ENCODE measurements at regions not wholly inside any gene's neighbourhood (a gene's known extent, or its start where the extent isn't known, plus 50 kb on each side); places are given as distances from the start of the nearest gene placed in this dataset.

DNA sequence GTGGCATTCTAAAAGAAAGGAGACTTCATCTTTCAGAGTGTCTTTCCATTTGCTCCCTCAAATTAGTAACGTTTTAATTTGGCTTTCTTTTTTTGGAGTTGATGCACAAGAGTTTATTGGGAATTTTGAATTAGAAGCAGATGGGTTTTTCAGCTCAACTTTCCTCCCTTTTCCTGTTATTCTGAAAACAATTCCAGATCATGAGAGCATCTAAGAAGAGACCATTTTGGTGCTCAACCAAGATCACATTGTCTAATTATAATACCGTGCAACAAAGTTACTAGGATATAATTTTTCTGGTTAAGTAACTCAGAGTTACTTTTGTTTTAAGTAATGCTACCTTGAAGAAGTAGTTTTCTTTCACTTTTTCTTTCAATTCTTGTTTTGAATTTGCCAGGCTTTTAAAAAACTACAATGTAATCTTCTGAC is 396.6 kb upstream of the KLF6 start:
- TF ChIP-seq, protein P1, sequence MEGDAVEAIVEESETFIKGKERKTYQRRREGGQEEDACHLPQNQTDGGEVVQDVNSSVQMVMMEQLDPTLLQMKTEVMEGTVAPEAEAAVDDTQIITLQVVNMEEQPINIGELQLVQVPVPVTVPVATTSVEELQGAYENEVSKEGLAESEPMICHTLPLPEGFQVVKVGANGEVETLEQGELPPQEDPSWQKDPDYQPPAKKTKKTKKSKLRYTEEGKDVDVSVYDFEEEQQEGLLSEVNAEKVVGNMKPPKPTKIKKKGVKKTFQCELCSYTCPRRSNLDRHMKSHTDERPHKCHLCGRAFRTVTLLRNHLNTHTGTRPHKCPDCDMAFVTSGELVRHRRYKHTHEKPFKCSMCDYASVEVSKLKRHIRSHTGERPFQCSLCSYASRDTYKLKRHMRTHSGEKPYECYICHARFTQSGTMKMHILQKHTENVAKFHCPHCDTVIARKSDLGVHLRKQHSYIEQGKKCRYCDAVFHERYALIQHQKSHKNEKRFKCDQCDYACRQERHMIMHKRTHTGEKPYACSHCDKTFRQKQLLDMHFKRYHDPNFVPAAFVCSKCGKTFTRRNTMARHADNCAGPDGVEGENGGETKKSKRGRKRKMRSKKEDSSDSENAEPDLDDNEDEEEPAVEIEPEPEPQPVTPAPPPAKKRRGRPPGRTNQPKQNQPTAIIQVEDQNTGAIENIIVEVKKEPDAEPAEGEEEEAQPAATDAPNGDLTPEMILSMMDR (conservative IDR thresholded peaks at IDR 0.05; ENCODE audit: low read depth, low read length) = no peak
- TF ChIP-seq EZH2 (IDR thresholded peaks at IDR 0.05; ENCODE audit: low read length, unreplicated experiment) = no peak

Data from PC-3 (cell line).